ENCODE measurements at regions not wholly inside any gene's neighbourhood (a gene's known extent, or its start where the extent isn't known, plus 50 kb on each side); places are given as distances from the start of the nearest gene placed in this dataset.

DNA sequence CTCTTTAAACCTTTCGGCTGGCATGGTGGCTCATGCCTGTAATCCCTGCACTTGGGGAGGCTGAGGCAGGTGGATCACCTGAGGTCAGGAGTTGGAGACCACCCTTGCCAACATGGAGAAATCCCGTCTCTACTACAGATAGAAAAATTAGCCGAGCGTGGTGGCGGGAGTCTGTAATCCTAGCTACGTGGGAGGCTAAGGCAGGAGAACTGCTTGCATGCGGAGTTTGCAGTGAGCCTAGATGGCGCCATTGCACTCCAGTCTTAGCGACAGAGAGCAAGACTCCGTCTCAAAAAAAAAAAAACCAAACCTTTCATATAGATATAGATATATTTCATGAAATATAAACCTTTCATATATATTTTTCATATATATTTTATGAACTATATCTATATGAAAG, 864.7 kb downstream of the TRIB2 start (continued):
- TF ChIP-seq ZNF549 (tag by site-specific recombination; IDR thresholded peaks at IDR 0.05) (no peak), ZNF76 (tag by site-specific recombination; IDR thresholded peaks at IDR 0.05; ENCODE audit: borderline replicate concordance, low read depth) (no peak), ZNF660 (tag by site-specific recombination; IDR thresholded peaks at IDR 0.05) (no peak), ZNF707 (tag by site-specific recombination; IDR thresholded peaks at IDR 0.05) (no peak), ZSCAN30 (tag by site-specific recombination; IDR thresholded peaks at IDR 0.05) (no peak)

- H3K4me3 ChIP-seq (ENCODE audit: low read depth, low read length): no peak overlapping the region
- no peak overlapping the region for H3K27ac ChIP-seq (ENCODE audit: extremely low read depth, low read depth, low read length)
- H3K36me3 ChIP-seq (ENCODE audit: control insufficient read depth in 2 of 2, insufficient read depth in 1 of 2, low read length in 2 of 2): no peaks in the 10 kb centered on the region
- no peaks in the 10 kb centered on the region for H3K9me3 ChIP-seq (ENCODE audit: control insufficient read depth, insufficient read depth, low read depth, low read length)
- TF ChIP-seq YY1 (tag by site-specific recombination; IDR thresholded peaks at IDR 0.05) (no peak), ZNF571 (tag by site-specific recombination; IDR thresholded peaks at IDR 0.05) (no peak), KLF1 (tag by site-specific recombination; IDR thresholded peaks at IDR 0.05) (no peak), ZNF202 (tag by site-specific recombination; IDR thresholded peaks at IDR 0.05; ENCODE audit: borderline replicate concordance) (no peak)
- ChIA-PET POLR2A (no interaction called here), CTCF (no interaction called here)
- no peaks in the 10 kb centered on the region for H3K4me1 ChIP-seq (ENCODE audit: control insufficient read depth, insufficient read depth, low read length)
These were observed 866.9 kb downstream of the TRIB2 start for GRCh38 chr2:13583609-13584008.

DNA sequence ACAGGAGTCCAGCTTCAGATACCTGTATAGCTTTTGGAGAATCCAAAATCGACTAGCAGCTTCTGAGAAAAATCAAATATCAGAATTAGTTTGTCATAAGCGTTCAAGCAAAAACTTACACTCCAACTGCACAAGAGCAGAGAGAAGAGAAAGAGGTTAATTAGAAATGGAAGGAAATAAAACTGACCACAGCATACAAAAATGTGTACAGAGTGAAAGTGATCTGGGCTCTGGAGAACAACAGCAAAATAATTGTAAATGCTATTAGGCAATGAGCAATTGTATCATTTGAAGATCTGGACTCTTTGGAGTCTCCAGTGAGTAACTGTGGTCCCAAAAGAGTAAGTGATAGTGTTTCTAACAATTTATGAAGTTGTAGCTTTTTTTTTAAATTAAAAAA, 867.3 kb downstream of the TRIB2 start:
- TF ChIP-seq ZNF785 (tag by site-specific recombination; IDR thresholded peaks at IDR 0.05) (no peak), ZBTB10 (tag by site-specific recombination; IDR thresholded peaks at IDR 0.05) (no peak)
- Histone ChIP-seq H3K36me3 (ENCODE audit: control insufficient read depth in 2 of 2, insufficient read depth in 1 of 2, low read length in 2 of 2) (no peaks in the 10 kb centered on the region), H3K9me3 (ENCODE audit: control insufficient read depth, insufficient read depth, low read depth, low read length) (no peaks in the 10 kb centered on the region), H3K27ac (ENCODE audit: extremely low read depth, low read depth, low read length) (no peak overlapping the region), H3K4me1 (ENCODE audit: control insufficient read depth, insufficient read depth, low read length) (no peaks in the 10 kb centered on the region), H3K4me3 (ENCODE audit: low read depth, low read length) (no peak overlapping the region)
- POLR2A ChIA-PET: no interaction called here
- CTCF ChIA-PET: no interaction called here

GRCh38 chr2:13585732-13586131, 869.0 kb downstream of the TRIB2 start:
- TF ChIP-seq OSR2 (tag by site-specific recombination; IDR thresholded peaks at IDR 0.05) (no peak), ZNF837 (tag by site-specific recombination; IDR thresholded peaks at IDR 0.05) (no peak), ZNF580 (tag by site-specific recombination; IDR thresholded peaks at IDR 0.05) (no peak), ZNF768 (tag by site-specific recombination; IDR thresholded peaks at IDR 0.05) (no peak), TCF7L2 (IDR thresholded peaks at IDR 0.05; ENCODE audit: borderline replicate concordance, low read depth, low read length) (no peak), ZBTB17 (tag by site-specific recombination; IDR thresholded peaks at IDR 0.05) (no peak)
- TF ChIP-seq, protein P1, sequence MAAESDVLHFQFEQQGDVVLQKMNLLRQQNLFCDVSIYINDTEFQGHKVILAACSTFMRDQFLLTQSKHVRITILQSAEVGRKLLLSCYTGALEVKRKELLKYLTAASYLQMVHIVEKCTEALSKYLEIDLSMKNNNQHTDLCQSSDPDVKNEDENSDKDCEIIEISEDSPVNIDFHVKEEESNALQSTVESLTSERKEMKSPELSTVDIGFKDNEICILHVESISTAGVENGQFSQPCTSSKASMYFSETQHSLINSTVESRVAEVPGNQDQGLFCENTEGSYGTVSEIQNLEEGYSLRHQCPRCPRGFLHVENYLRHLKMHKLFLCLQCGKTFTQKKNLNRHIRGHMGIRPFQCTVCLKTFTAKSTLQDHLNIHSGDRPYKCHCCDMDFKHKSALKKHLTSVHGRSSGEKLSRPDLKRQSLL (tag by site-specific recombination; IDR thresholded peaks at IDR 0.05): no peak
- TF ChIP-seq, protein P2, sequence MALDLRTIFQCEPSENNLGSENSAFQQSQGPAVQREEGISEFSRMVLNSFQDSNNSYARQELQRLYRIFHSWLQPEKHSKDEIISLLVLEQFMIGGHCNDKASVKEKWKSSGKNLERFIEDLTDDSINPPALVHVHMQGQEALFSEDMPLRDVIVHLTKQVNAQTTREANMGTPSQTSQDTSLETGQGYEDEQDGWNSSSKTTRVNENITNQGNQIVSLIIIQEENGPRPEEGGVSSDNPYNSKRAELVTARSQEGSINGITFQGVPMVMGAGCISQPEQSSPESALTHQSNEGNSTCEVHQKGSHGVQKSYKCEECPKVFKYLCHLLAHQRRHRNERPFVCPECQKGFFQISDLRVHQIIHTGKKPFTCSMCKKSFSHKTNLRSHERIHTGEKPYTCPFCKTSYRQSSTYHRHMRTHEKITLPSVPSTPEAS (tag by site-specific recombination; IDR thresholded peaks at IDR 0.05): no peak
- no peaks in the 10 kb centered on the region for H3K4me1 ChIP-seq (ENCODE audit: control insufficient read depth, insufficient read depth, low read length)
- H3K27ac ChIP-seq (ENCODE audit: extremely low read depth, low read depth, low read length): no peak overlapping the region
- H3K9me3 ChIP-seq (ENCODE audit: control insufficient read depth, insufficient read depth, low read depth, low read length): no peaks in the 10 kb centered on the region
- ChIA-PET POLR2A (no interaction called here), CTCF (no interaction called here)
- H3K4me3 ChIP-seq (ENCODE audit: low read depth, low read length): no peak overlapping the region
- H3K36me3 ChIP-seq (ENCODE audit: control insufficient read depth in 2 of 2, insufficient read depth in 1 of 2, low read length in 2 of 2): no peaks in the 10 kb centered on the region
